K562 (cell line): ENCODE measurements at regions not wholly inside any gene's neighbourhood (a gene's known extent, or its start where the extent isn't known, plus 50 kb on each side); places are given as distances from the start of the nearest gene placed in this dataset.

ENCODE experiments used
- ATAC-seq: fragments of 200-7000 bp; cut with Tn5 transposase; 3 replicates; pipeline ENCODE4 v1.9.1; 2020; ENCODE audit warnings: moderate library complexity
- BruUV-seq: library from RNA; stranded (reverse); fragments of 400-500 nt; replicated peaks from 2 replicates; lab custom pipeline; 2021; lab: Mats Ljungman, UMichigan
- CTCF ChIA-PET: fragments of 300-600 bp; formaldehyde crosslinking; extraction: SDS; loops from one replicate; lab custom pipeline; 2021; ENCODE audit warnings: low intra/inter-chr PET ratio; lab: Yijun Ruan, JAX
- POLR2A ChIA-PET: fragments of 300-600, 350-650 bp; sonication (Branson Sonifier 250); formaldehyde crosslinking; extraction: SDS; loops from one replicate; lab custom pipeline; 2021; ENCODE audit warnings: antibody characterized with exemption, inconsistent platforms; lab: Yijun Ruan, JAX
- DNase-seq, 4 experiments: peaks; one replicate each; pipeline versions ENCODE4 v3.0.0 to v3.0.0-alpha.2; 2011 to 2018; ENCODE audit warnings: low spot score in 3 of 4, mixed read lengths in 3 of 4; ENCODE audit errors: extremely low read depth in 1 of 4
- FAIRE-seq: peaks from 2 replicates; lab custom pipeline; 2011; peaks lifted over from hg19 to GRCh38; lab: Jason Lieb, UNC
- H2AFZ ChIP-seq: 2 replicates; pipeline ENCODE4 v1.6.0; 2011; ENCODE audit warnings: low read depth, low read length, control low read depth, inconsistent platforms
- H3K27ac ChIP-seq: fragments of 200-600 bp; 3 replicates; pipeline ENCODE4 v1.8.0; 2011; ENCODE audit warnings: low read depth, mild to moderate bottlenecking, control low read depth, inconsistent platforms, low read length, moderate library complexity, mixed read lengths; ENCODE audit errors: extremely low read depth
- H3K27me3 ChIP-seq, 2 experiments: fragments of 300-600 bp in 1 of 2; 2 replicates in 1 of 2; 3 replicates in 1 of 2; pipeline versions ENCODE4 v1.6.0 to v1.8.0; 2011; ENCODE audit warnings: inconsistent platforms in 2 of 2, low read length in 2 of 2, mild to moderate bottlenecking in 1 of 2, mixed read lengths in 1 of 2, moderate library complexity in 1 of 2; ENCODE audit not compliant: control insufficient read depth in 2 of 2, insufficient read depth in 2 of 2
- H3K36me3 ChIP-seq: fragments of 300-600 bp; 3 replicates; pipeline ENCODE4 v1.8.0; 2011; ENCODE audit warnings: mild to moderate bottlenecking, low read length, inconsistent platforms; ENCODE audit not compliant: control insufficient read depth, insufficient read depth
- H3K4me1 ChIP-seq, 2 experiments: fragments of 200-600 bp in 1 of 2; replicated peaks in 1 of 2; 2 replicates in 1 of 2; 3 replicates in 1 of 2; pipeline versions ENCODE4 v1.5.1 to v1.8.0; 2011; ENCODE audit warnings: inconsistent platforms in 2 of 2, low read length in 2 of 2, mild to moderate bottlenecking in 1 of 2, mixed read lengths in 1 of 2, moderate library complexity in 1 of 2; ENCODE audit not compliant: control insufficient read depth in 2 of 2, insufficient read depth in 2 of 2
- H3K4me2 ChIP-seq: 2 replicates; pipeline ENCODE4 v1.6.1; 2011; ENCODE audit warnings: low read length, control low read depth, inconsistent platforms, mixed read lengths; ENCODE audit not compliant: insufficient read depth
- H3K4me3 ChIP-seq: fragments of 200-600 bp; sonication (generic), shearing (Covaris generic); 2 replicates; pipeline ENCODE4 v1.5.1; 2016; ENCODE audit warnings: control low read depth, inconsistent platforms
- H3K79me2 ChIP-seq: fragments of 200-600 bp; 3 replicates; pipeline ENCODE4 v1.8.0; 2011; ENCODE audit warnings: low read length, inconsistent platforms; ENCODE audit not compliant: control insufficient read depth, insufficient read depth
- H3K9ac ChIP-seq, 2 experiments: 2 replicates each; pipeline versions ENCODE4 v1.6.0 to v1.6.1; 2011; ENCODE audit warnings: low read depth in 2 of 2, low read length in 2 of 2, control low read depth in 1 of 2, inconsistent platforms in 1 of 2, mild to moderate bottlenecking in 1 of 2, mixed read lengths in 1 of 2; ENCODE audit not compliant: insufficient read depth in 1 of 2
- H3K9me1 ChIP-seq: one replicate; pipeline ENCODE4 v1.6.0; 2011; ENCODE audit warnings: inconsistent platforms, mild to moderate bottlenecking, low read length, moderate library complexity; ENCODE audit not compliant: control insufficient read depth, insufficient read depth
- H3K9me3 ChIP-seq: replicated peaks from 2 replicates; pipeline ENCODE4 v1.5.1; 2011; ENCODE audit warnings: low read depth, low read length, inconsistent platforms; ENCODE audit not compliant: control insufficient read depth, insufficient read depth
- H4K20me1 ChIP-seq: replicated peaks from 2 replicates; pipeline ENCODE4 v1.6.1; 2011; ENCODE audit warnings: low read length, inconsistent platforms, mixed read lengths; ENCODE audit not compliant: control insufficient read depth, insufficient read depth
- EGR1 ChIP-seq: fragments of 450-650 bp; conservative IDR thresholded peaks from 2 replicates; pipeline ENCODE4 v1.6.1; 2017; ENCODE audit warnings: mild to moderate bottlenecking
- JUNB ChIP-seq: fragments of 450-650 bp; formaldehyde crosslinking; conservative IDR thresholded peaks from 2 replicates; pipeline ENCODE4 v1.4.0; 2020; ENCODE audit warnings: mild to moderate bottlenecking
- MEIS2 ChIP-seq: fragments of 450-650 bp; IDR thresholded peaks from 2 replicates; pipeline ENCODE4 v1.6.1; 2014; ENCODE audit warnings: mild to moderate bottlenecking; ENCODE audit not compliant: partially characterized antibody
- MXD1 ChIP-seq: fragments of 250-450 bp; sonication (Bioruptor Pico); IDR thresholded peaks from 2 replicates; pipeline ENCODE4 v1.8.0; 2021; ENCODE audit warnings: borderline replicate concordance, mild to moderate bottlenecking, moderate library complexity; ENCODE audit not compliant: poor library complexity, severe bottlenecking
- PCBP1 ChIP-seq: fragments of 200-400 bp; formaldehyde crosslinking; IDR thresholded peaks from 2 replicates; pipeline ENCODE4 v1.6.1; 2018; ENCODE audit warnings: mild to moderate bottlenecking, low read depth, low read length; ENCODE audit not compliant: poor library complexity, severe bottlenecking
- STAT6 ChIP-seq: sonication (generic); formaldehyde crosslinking; IDR thresholded peaks from 2 replicates; pipeline ENCODE4 v1.8.1; 2023; ENCODE audit warnings: mild to moderate bottlenecking, missing genetic modification reagents
- WGBS: fragments of 100-300 bp; shearing (Covaris generic); methylation state at CpG from one replicate; pipeline ENCODE4 v1.1.6; 2016; ENCODE audit warnings: low coverage, mixed read lengths; ENCODE audit not compliant: insufficient coverage; ENCODE audit errors: missing lambda C conversion rate; 5-methylcytosine and 5-hydroxymethylcytosine counted together
- in situ Hi-C: fragments of 300-500 bp; cut with MboI; formaldehyde crosslinking; loops from 4 replicates; pipeline ENCODE4 v1.15.0; 2018; ENCODE audit warnings: inconsistent platforms, mixed read lengths
- intact Hi-C: fragments of 100-400 bp; cut with micrococcal nuclease; formaldehyde crosslinking; loops from 2 replicates; pipeline ENCODE4 v1.14.2; 2022
- TF ChIP-seq, protein P1 (sequence below): fragments of 450-650 bp; IDR thresholded peaks from 2 replicates; pipeline ENCODE4 v1.7.0; 2016; ENCODE audit warnings: borderline replicate concordance

- CTCF ChIA-PET: no interaction called here
- Histone ChIP-seq H3K36me3 (no peaks in the 10 kb centered on the region), H3K27ac (no peak overlapping the region), H4K20me1 (no peaks in the 10 kb centered on the region), H3K9ac (no peak overlapping the region), H3K4me3 (no peak overlapping the region), H3K27me3 (peaks cover 0 to 7% of the 10 kb centered on the region in 2 experiments; a peak in 2 of 5 replicates), H3K9me1 (no peaks in the 10 kb centered on the region), H2AFZ (no peak overlapping the region), H3K4me1 (no peaks in the 10 kb centered on the region), H3K9me3 (no peaks in the 10 kb centered on the region), H3K4me2 (no peak overlapping the region), H3K79me2 (no peaks in the 10 kb centered on the region)
- intact Hi-C loops (no loop called here), in situ Hi-C loops (no loop called here)
- BruUV-seq: no TSS peak
- DNase-seq (no peak), ATAC-seq (no peak), FAIRE-seq (no peak)
- POLR2A ChIA-PET: interaction anchor here (0.6 kb wide), 1 partner anchor 1190 kb away, joined by 4 read pairs; no protein-coding TSS in a partner anchor
- TF ChIP-seq, protein P1, sequence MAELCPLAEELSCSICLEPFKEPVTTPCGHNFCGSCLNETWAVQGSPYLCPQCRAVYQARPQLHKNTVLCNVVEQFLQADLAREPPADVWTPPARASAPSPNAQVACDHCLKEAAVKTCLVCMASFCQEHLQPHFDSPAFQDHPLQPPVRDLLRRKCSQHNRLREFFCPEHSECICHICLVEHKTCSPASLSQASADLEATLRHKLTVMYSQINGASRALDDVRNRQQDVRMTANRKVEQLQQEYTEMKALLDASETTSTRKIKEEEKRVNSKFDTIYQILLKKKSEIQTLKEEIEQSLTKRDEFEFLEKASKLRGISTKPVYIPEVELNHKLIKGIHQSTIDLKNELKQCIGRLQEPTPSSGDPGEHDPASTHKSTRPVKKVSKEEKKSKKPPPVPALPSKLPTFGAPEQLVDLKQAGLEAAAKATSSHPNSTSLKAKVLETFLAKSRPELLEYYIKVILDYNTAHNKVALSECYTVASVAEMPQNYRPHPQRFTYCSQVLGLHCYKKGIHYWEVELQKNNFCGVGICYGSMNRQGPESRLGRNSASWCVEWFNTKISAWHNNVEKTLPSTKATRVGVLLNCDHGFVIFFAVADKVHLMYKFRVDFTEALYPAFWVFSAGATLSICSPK: no peak
- no peak for TF ChIP-seq MXD1 (CRISPR knock-in tag)
- TF ChIP-seq EGR1: no peak
- no peak for TF ChIP-seq PCBP1
- no peak for TF ChIP-seq STAT6 (CRISPR knock-in tag)
- TF ChIP-seq JUNB: no peak
- no peak for TF ChIP-seq MEIS2
- WGBS: 0% methylated on average over 1 of the region's 1 CpG
Measured at GRCh38 chr1:56387071-56387740, 192.2 kb downstream of the PLPP3 start.
